H9 (cell line): ENCODE measurements at regions not wholly inside any gene's neighbourhood (a gene's known extent, or its start where the extent isn't known, plus 50 kb on each side); places are given as distances from the start of the nearest gene placed in this dataset.

Experiments used
- DNase-seq: peaks from one replicate; pipeline ENCODE4 v3.0.0-alpha.2; 2017
- H2AFZ ChIP-seq: one replicate; pipeline ENCODE4 v1.6.1; 2013; ENCODE audit warnings: mild to moderate bottlenecking, low read length, control low read depth, moderate library complexity
- H2AK5ac ChIP-seq: 2 replicates; pipeline ENCODE4 v1.6.1; 2013; ENCODE audit warnings: low read length, control low read depth, mixed read lengths; ENCODE audit not compliant: insufficient read length
- H2BK120ac ChIP-seq: one replicate; pipeline ENCODE4 v1.6.1; 2013; ENCODE audit warnings: low read depth, mild to moderate bottlenecking, low read length, control low read depth, inconsistent platforms; ENCODE audit not compliant: poor library complexity, severe bottlenecking
- H2BK12ac ChIP-seq: 2 replicates; pipeline ENCODE4 v1.6.1; 2013; ENCODE audit warnings: low read length, control low read depth, mixed read lengths, low read depth; ENCODE audit not compliant: insufficient read length
- H2BK15ac ChIP-seq: 2 replicates; pipeline ENCODE4 v1.6.1; 2013; ENCODE audit warnings: low read depth, low read length, control low read depth
- H2BK20ac ChIP-seq: one replicate; pipeline ENCODE4 v1.6.1; 2013; ENCODE audit warnings: low read depth, mild to moderate bottlenecking, low read length, control low read depth, inconsistent platforms; ENCODE audit not compliant: poor library complexity, severe bottlenecking
- H2BK5ac ChIP-seq: 2 replicates; pipeline ENCODE4 v1.6.1; 2013; ENCODE audit warnings: low read length, control low read depth, mixed read lengths; ENCODE audit not compliant: insufficient read length
- H3K14ac ChIP-seq: 2 replicates; pipeline ENCODE4 v1.6.1; 2013; ENCODE audit warnings: low read length, control low read depth; ENCODE audit not compliant: insufficient read depth
- H3K18ac ChIP-seq: 2 replicates; pipeline ENCODE4 v1.6.1; 2013; ENCODE audit warnings: low read depth, mild to moderate bottlenecking, mixed read lengths, low read length, control low read depth; ENCODE audit not compliant: insufficient read length
- H3K23ac ChIP-seq: 2 replicates; pipeline ENCODE4 v1.6.1; 2013; ENCODE audit warnings: low read length, control low read depth, mixed read lengths, low read depth; ENCODE audit not compliant: insufficient read length
- H3K23me2 ChIP-seq: 2 replicates; pipeline ENCODE4 v1.6.1; 2013; ENCODE audit warnings: low read depth, mild to moderate bottlenecking, mixed read lengths, low read length, control low read depth; ENCODE audit not compliant: insufficient read length, poor library complexity, severe bottlenecking
- H3K27ac ChIP-seq: 2 replicates; pipeline ENCODE4 v1.5.1; 2013; ENCODE audit warnings: low read length, control low read depth, mixed read lengths, low read depth; ENCODE audit not compliant: insufficient read length
- H3K27me3 ChIP-seq: 2 replicates; pipeline ENCODE4 v1.6.1; 2013; ENCODE audit warnings: low read length, control low read depth, inconsistent platforms; ENCODE audit not compliant: insufficient read depth
- H3K4ac ChIP-seq: 2 replicates; pipeline ENCODE4 v1.6.1; 2013; ENCODE audit warnings: low read depth, mild to moderate bottlenecking, control low read depth, inconsistent platforms, low read length, moderate library complexity
- H3K4me1 ChIP-seq: 2 replicates; pipeline ENCODE4 v1.6.1; 2013; ENCODE audit warnings: low read length, control low read depth, inconsistent platforms; ENCODE audit not compliant: insufficient read depth
- H3K4me2 ChIP-seq: 2 replicates; pipeline ENCODE4 v1.6.1; 2013; ENCODE audit warnings: low read length, control low read depth, mixed read lengths; ENCODE audit not compliant: insufficient read length, insufficient read depth
- H3K56ac ChIP-seq: 2 replicates; pipeline ENCODE4 v1.6.1; 2013; ENCODE audit warnings: low read depth, mild to moderate bottlenecking, mixed read lengths, low read length, control low read depth; ENCODE audit not compliant: insufficient read length
- H3K79me1 ChIP-seq: 2 replicates; pipeline ENCODE4 v1.6.1; 2013; ENCODE audit warnings: low read depth, mild to moderate bottlenecking, moderate library complexity, low read length, control low read depth, inconsistent platforms; ENCODE audit not compliant: insufficient read depth, poor library complexity, severe bottlenecking
- H3K79me2 ChIP-seq: 2 replicates; pipeline ENCODE4 v1.6.1; 2013; ENCODE audit warnings: low read length, control low read depth, inconsistent platforms; ENCODE audit not compliant: insufficient read depth
- H3K9ac ChIP-seq: 2 replicates; pipeline ENCODE4 v1.6.1; 2013; ENCODE audit warnings: low read length, control low read depth, mixed read lengths; ENCODE audit not compliant: insufficient read length; ENCODE audit errors: extremely low read depth
- H3K9me3 ChIP-seq: one replicate; pipeline ENCODE4 v1.6.1; 2013; ENCODE audit warnings: low read depth, low read length, inconsistent platforms; ENCODE audit not compliant: control insufficient read depth
- H3T11ph ChIP-seq: one replicate; pipeline ENCODE4 v1.6.1; 2013; ENCODE audit warnings: mild to moderate bottlenecking, low read length, control low read depth, inconsistent platforms
- H4K20me1 ChIP-seq: one replicate; pipeline ENCODE4 v1.6.1; 2013; ENCODE audit not compliant: control insufficient read depth, insufficient read length, insufficient read depth
- H4K5ac ChIP-seq: 2 replicates; pipeline ENCODE4 v1.6.1; 2013; ENCODE audit warnings: low read depth, mild to moderate bottlenecking, mixed read lengths, low read length, control low read depth; ENCODE audit not compliant: insufficient read length
- H4K8ac ChIP-seq: replicated peaks from 2 replicates; pipeline ENCODE4 v1.6.1; 2013; ENCODE audit warnings: low read length, control low read depth, mixed read lengths, low read depth; ENCODE audit not compliant: insufficient read length
- H4K91ac ChIP-seq: 2 replicates; pipeline ENCODE4 v1.6.1; 2013; ENCODE audit warnings: low read depth, mild to moderate bottlenecking, moderate library complexity, mixed read lengths, low read length, control low read depth; ENCODE audit not compliant: insufficient read length
- H3K27ac Mint-ChIP-seq, 3 experiments: 2 replicates in 2 of 3; 3 replicates in 1 of 3; pipeline ENCODE4 v1.8.0; 2020 to 2021; ENCODE audit warnings: mixed read lengths in 3 of 3, mild to moderate bottlenecking in 1 of 3, moderate library complexity in 1 of 3
- H3K27me3 Mint-ChIP-seq: 2 replicates; pipeline ENCODE4 v1.8.0; 2021; ENCODE audit warnings: low read depth, mild to moderate bottlenecking, moderate library complexity, mixed read lengths
- H3K36me3 Mint-ChIP-seq, 3 experiments: 2 replicates in 2 of 3; 3 replicates in 1 of 3; pipeline ENCODE4 v1.8.0; 2020 to 2021; ENCODE audit warnings: low read depth in 3 of 3, mixed read lengths in 3 of 3; ENCODE audit not compliant: insufficient read depth in 1 of 3
- H3K4me1 Mint-ChIP-seq, 2 experiments: 2 replicates each; pipeline ENCODE4 v1.8.0; 2020; ENCODE audit warnings: mixed read lengths in 2 of 2
- H3K4me3 Mint-ChIP-seq, 2 experiments: 2 replicates in 1 of 2; 3 replicates in 1 of 2; pipeline ENCODE4 v1.8.0; 2020 to 2021; ENCODE audit warnings: mild to moderate bottlenecking in 2 of 2, mixed read lengths in 2 of 2, moderate library complexity in 1 of 2
- H3K9me3 Mint-ChIP-seq, 2 experiments: 2 replicates in 1 of 2; 3 replicates in 1 of 2; pipeline ENCODE4 v1.8.0; 2020; ENCODE audit warnings: mild to moderate bottlenecking in 2 of 2, mixed read lengths in 2 of 2, moderate library complexity in 1 of 2
- WGBS: extraction: QIAGEN DNeasy Blood & Tissue Kit; methylation state at CpG from one replicate; pipeline ENCODE4 v1.1.7; 2013; ENCODE audit warnings: missing lambda C conversion rate, low lambda C conversion rate, mixed read lengths; ENCODE audit not compliant: insufficient read length; ENCODE audit errors: extremely low coverage; 5-methylcytosine and 5-hydroxymethylcytosine counted together
- TF ChIP-seq, protein P1 (sequence below): fragments of 200-600 bp; sonication (generic); conservative IDR thresholded peaks from 3 replicates; pipeline ENCODE4 v1.8.0; 2021; ENCODE audit warnings: antibody characterized with exemption, mild to moderate bottlenecking

DNA sequence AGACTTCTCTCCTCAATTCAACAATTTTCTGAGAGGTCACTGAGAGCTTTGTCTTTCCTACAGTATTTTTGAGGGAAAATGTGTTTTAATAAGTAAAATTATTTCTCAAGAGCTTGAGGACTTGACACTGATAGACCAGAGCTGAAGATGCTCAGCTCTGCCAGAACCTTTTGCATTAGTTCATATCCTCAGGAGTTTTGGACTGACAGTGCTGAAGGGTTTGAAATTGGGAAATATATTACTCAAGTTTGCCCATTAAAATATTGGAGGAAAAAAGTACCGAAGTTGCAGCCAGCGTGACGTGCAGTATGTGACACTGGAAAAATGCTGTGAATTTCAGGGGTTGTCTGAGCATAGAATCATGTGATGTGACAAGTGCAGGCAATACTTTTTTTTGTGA is 346.6 kb upstream of the DPYD start:
- no peak overlapping the region for H3K18ac ChIP-seq
- H2BK12ac ChIP-seq, result no peak overlapping the region
- Mint-ChIP-seq H3K36me3 (peaks cover 0 to 7% (median 0%) of the 10 kb centered on the region in 3 experiments; a peak in 1 of 7 replicates), H3K27ac (no peak overlapping the region), H3K9me3 (peaks cover 3 to 10% of the 10 kb centered on the region in 2 experiments; a peak in 4 of 5 replicates), H3K27me3 (no peaks in the 10 kb centered on the region), H3K4me1 (peaks cover 3% of the 10 kb centered on the region in 2 experiments; a peak in 3 of 4 replicates), H3K4me3 (no peak overlapping the region)
- no peak overlapping the region for H3K4ac ChIP-seq
- H3K9ac ChIP-seq, result no peak overlapping the region
- H2BK120ac ChIP-seq, result no peak overlapping the region
- H3K56ac ChIP-seq, result no peak overlapping the region
- no peak overlapping the region for H2BK20ac ChIP-seq
- no peak overlapping the region for H3K14ac ChIP-seq
- no peaks in the 10 kb centered on the region for H3K27me3 ChIP-seq
- WGBS, result no CpG with 5 or more reads among the region's 3 CpGs
- H3K27ac ChIP-seq, result no peak overlapping the region
- H4K91ac ChIP-seq, result no peak overlapping the region
- no peaks in the 10 kb centered on the region for H3K79me2 ChIP-seq
- no peaks in the 10 kb centered on the region for H3K79me1 ChIP-seq
- TF ChIP-seq, protein P1, sequence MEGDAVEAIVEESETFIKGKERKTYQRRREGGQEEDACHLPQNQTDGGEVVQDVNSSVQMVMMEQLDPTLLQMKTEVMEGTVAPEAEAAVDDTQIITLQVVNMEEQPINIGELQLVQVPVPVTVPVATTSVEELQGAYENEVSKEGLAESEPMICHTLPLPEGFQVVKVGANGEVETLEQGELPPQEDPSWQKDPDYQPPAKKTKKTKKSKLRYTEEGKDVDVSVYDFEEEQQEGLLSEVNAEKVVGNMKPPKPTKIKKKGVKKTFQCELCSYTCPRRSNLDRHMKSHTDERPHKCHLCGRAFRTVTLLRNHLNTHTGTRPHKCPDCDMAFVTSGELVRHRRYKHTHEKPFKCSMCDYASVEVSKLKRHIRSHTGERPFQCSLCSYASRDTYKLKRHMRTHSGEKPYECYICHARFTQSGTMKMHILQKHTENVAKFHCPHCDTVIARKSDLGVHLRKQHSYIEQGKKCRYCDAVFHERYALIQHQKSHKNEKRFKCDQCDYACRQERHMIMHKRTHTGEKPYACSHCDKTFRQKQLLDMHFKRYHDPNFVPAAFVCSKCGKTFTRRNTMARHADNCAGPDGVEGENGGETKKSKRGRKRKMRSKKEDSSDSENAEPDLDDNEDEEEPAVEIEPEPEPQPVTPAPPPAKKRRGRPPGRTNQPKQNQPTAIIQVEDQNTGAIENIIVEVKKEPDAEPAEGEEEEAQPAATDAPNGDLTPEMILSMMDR, result no peak
- H4K8ac ChIP-seq, result no peak overlapping the region
- DNase-seq, result no peak
- no peaks in the 10 kb centered on the region for H3K4me1 ChIP-seq
- H3K4me2 ChIP-seq, result no peak overlapping the region
- H2AFZ ChIP-seq, result no peak overlapping the region
- no peaks in the 10 kb centered on the region for H4K20me1 ChIP-seq
- no peak overlapping the region for H3K23ac ChIP-seq
- H2AK5ac ChIP-seq, result no peak overlapping the region
- no peak overlapping the region for H2BK15ac ChIP-seq
- no peaks in the 10 kb centered on the region for H3K9me3 ChIP-seq
- H3T11ph ChIP-seq, result no peak overlapping the region
- H3K23me2 ChIP-seq, result no peaks in the 10 kb centered on the region
- no peak overlapping the region for H2BK5ac ChIP-seq
- H4K5ac ChIP-seq, result no peak overlapping the region
